ENCODE measurements at regions not wholly inside any gene's neighbourhood (a gene's known extent, or its start where the extent isn't known, plus 50 kb on each side); places are given as distances from the start of the nearest gene placed in this dataset.
"Not testable (repeated sequence)": the region's sequence is repeated elsewhere in the genome, so short reads cannot be mapped to it uniquely, and the experiment has no call there.

- Histone ChIP-seq H3K9ac (ENCODE audit: insufficient read depth, low read length, poor library complexity, severe bottlenecking) (no peak overlapping the region), H2AFZ (ENCODE audit: insufficient read depth, low read depth, low read length, poor library complexity, severe bottlenecking) (no peak overlapping the region), H3K4me2 (replicated peaks; ENCODE audit: extremely low read depth, low read length, poor library complexity, severe bottlenecking) (no peak overlapping the region), H3K36me3 (replicated peaks in 1 of 2; ENCODE audit: control insufficient read depth in 1 of 2, insufficient read depth in 2 of 2, low read length in 2 of 2) (no peaks in the 10 kb centered on the region), H4K20me1 (ENCODE audit: insufficient read depth, low read length) (no peaks in the 10 kb centered on the region), H3K9me3 (replicated peaks in 1 of 2; ENCODE audit: control insufficient read depth in 1 of 2, insufficient read depth in 1 of 2, low read length in 2 of 2) (no peaks in the 10 kb centered on the region), H3K4me1 (ENCODE audit: control insufficient read depth in 1 of 2, insufficient read depth in 2 of 2, low read length in 2 of 2) (no peaks in the 10 kb centered on the region), H3K27ac (ENCODE audit: low read depth in 1 of 2, low read length in 2 of 2) (no peak overlapping the region), H3K4me3 (replicated peaks in 1 of 3; ENCODE audit: low read depth in 2 of 3, low read length in 3 of 3) (no peak overlapping the region), H3K79me2 (ENCODE audit: insufficient read depth, low read length) (no peaks in the 10 kb centered on the region), H3K27me3 (ENCODE audit: control insufficient read depth in 2 of 2, insufficient read depth in 2 of 2, low read length in 2 of 2) (no peaks in the 10 kb centered on the region)
- Mint-ChIP-seq H3K36me3 (no peaks in the 10 kb centered on the region), H3K9me3 (peaks cover 0 to 4% (median 0%) of the 10 kb centered on the region in 7 donors), H3K4me1 (no peaks in the 10 kb centered on the region), H3K27ac (no peak overlapping the region), H3K4me3 (no peak overlapping the region), H3K27me3 (ENCODE audit: low read depth in 3 of 3) (no peaks in the 10 kb centered on the region)
- TF ChIP-seq, protein P1, sequence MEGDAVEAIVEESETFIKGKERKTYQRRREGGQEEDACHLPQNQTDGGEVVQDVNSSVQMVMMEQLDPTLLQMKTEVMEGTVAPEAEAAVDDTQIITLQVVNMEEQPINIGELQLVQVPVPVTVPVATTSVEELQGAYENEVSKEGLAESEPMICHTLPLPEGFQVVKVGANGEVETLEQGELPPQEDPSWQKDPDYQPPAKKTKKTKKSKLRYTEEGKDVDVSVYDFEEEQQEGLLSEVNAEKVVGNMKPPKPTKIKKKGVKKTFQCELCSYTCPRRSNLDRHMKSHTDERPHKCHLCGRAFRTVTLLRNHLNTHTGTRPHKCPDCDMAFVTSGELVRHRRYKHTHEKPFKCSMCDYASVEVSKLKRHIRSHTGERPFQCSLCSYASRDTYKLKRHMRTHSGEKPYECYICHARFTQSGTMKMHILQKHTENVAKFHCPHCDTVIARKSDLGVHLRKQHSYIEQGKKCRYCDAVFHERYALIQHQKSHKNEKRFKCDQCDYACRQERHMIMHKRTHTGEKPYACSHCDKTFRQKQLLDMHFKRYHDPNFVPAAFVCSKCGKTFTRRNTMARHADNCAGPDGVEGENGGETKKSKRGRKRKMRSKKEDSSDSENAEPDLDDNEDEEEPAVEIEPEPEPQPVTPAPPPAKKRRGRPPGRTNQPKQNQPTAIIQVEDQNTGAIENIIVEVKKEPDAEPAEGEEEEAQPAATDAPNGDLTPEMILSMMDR (IDR thresholded peaks at IDR 0.05): no peak
- DNase-seq: no peak
- WGBS (ENCODE audit: insufficient coverage): 87% methylated on average over 3 of the region's 7 CpGs
- intact Hi-C loops (cut with micrococcal nuclease): no loop called here
Observed at GRCh38 chr13:34738254-34738992, 203.6 kb upstream of the NBEA start.

- H3K27ac Mint-ChIP-seq; H3K36me3 Mint-ChIP-seq; H3K4me3 Mint-ChIP-seq; H3K4me1 ChIP-seq (ENCODE audit: control insufficient read depth in 1 of 2, insufficient read depth in 2 of 2, low read length in 2 of 2); H3K4me1 Mint-ChIP-seq; intact Hi-C loops (cut with micrococcal nuclease); H3K79me2 ChIP-seq (ENCODE audit: insufficient read depth, low read length); H3K4me3 ChIP-seq (replicated peaks in 1 of 3; ENCODE audit: low read depth in 2 of 3, low read length in 3 of 3); DNase-seq; H4K20me1 ChIP-seq (ENCODE audit: insufficient read depth, low read length); H3K27me3 Mint-ChIP-seq (ENCODE audit: low read depth in 3 of 3); H3K4me2 ChIP-seq (replicated peaks; ENCODE audit: extremely low read depth, low read length, poor library complexity, severe bottlenecking); H3K27ac ChIP-seq (ENCODE audit: low read depth in 1 of 2, low read length in 2 of 2); H3K9ac ChIP-seq (ENCODE audit: insufficient read depth, low read length, poor library complexity, severe bottlenecking); H3K27me3 ChIP-seq (ENCODE audit: control insufficient read depth in 2 of 2, insufficient read depth in 2 of 2, low read length in 2 of 2); H2AFZ ChIP-seq (ENCODE audit: insufficient read depth, low read depth, low read length, poor library complexity, severe bottlenecking); H3K36me3 ChIP-seq (replicated peaks in 1 of 2; ENCODE audit: control insufficient read depth in 1 of 2, insufficient read depth in 2 of 2, low read length in 2 of 2): not testable (repeated sequence)
- peaks cover 0 to 25% (median 16%) of the 10 kb centered on the region in 7 donors for H3K9me3 Mint-ChIP-seq
- WGBS (ENCODE audit: insufficient coverage): no CpG with 5 or more reads among the region's 5 CpGs
- H3K9me3 ChIP-seq (replicated peaks in 1 of 2; ENCODE audit: control insufficient read depth in 1 of 2, insufficient read depth in 1 of 2, low read length in 2 of 2): peaks cover 0 to 20% of the 10 kb centered on the region in 2 donors
Observed at GRCh38 chr13:34747056-34747455, 195.0 kb upstream of the NBEA start.
